T-cell (primary cell): ENCODE measurements at regions not wholly inside any gene's neighbourhood (a gene's known extent, or its start where the extent isn't known, plus 50 kb on each side); places are given as distances from the start of the nearest gene placed in this dataset.

Experiments used
- ATAC-seq, 4 experiments: fragments of 200-7000 bp in 3 of 4; fragments of 150-1000 bp in 1 of 4; cut with Tn5 transposase; replicated peaks in 1 of 4; 1 replicate in 3 of 4; 2 replicates in 1 of 4; pipeline ENCODE4 v1.10.0; 2021; ENCODE audit warnings: moderate library complexity in 3 of 4, mild to moderate bottlenecking in 2 of 4, moderate number of reproducible peaks in 1 of 4
- CTCF ChIA-PET, 2 donors: fragments of 300-600 bp; sonication (Branson Sonifier 250); formaldehyde crosslinking; loops; one replicate each; lab custom pipeline; 2022; ENCODE audit warnings: antibody characterized with exemption in 2 of 2; lab: Charles Lee
- POLR2A ChIA-PET, 2 donors: fragments of 300-600 bp; sonication (Branson Sonifier 250); formaldehyde crosslinking; loops; one replicate each; lab custom pipeline; 2022; ENCODE audit warnings: antibody characterized with exemption in 2 of 2; lab: Charles Lee
- DNase-seq, 35 experiments: peaks; one replicate each; pipeline versions ENCODE4 v3.0.0 to v3.0.0-alpha.2; 2013 to 2023
- H3K27ac ChIP-seq: one replicate; pipeline ENCODE4 v1.5.1; 2013; ENCODE audit warnings: low read length
- H3K27me3 ChIP-seq, 2 experiments: replicated peaks in 1 of 2; 1 replicate in 1 of 2; 2 replicates in 1 of 2; pipeline versions ENCODE4 v1.6.1 to v1.7.0; 2013; ENCODE audit warnings: low read length in 1 of 2, mixed read lengths in 1 of 2; ENCODE audit not compliant: control insufficient read depth in 2 of 2, insufficient read depth in 2 of 2; ENCODE audit errors: extremely low read depth in 1 of 2
- H3K36me3 ChIP-seq, 2 donors: 1 replicate in 1 of 2; 2 replicates in 1 of 2; pipeline versions ENCODE4 v1.6.1 to v1.7.0; 2013; ENCODE audit warnings: low read length in 1 of 2; ENCODE audit not compliant: control insufficient read depth in 2 of 2, insufficient read depth in 1 of 2; ENCODE audit errors: extremely low read depth in 1 of 2
- H3K4me1 ChIP-seq, 2 experiments: 1 replicate in 1 of 2; 2 replicates in 1 of 2; pipeline versions ENCODE4 v1.6.1 to v1.7.0; 2013; ENCODE audit warnings: low read length in 2 of 2, mixed read lengths in 1 of 2; ENCODE audit not compliant: insufficient read depth in 2 of 2, control insufficient read depth in 1 of 2; ENCODE audit errors: extremely low read depth in 1 of 2
- H3K4me3 ChIP-seq, 2 donors: 1 replicate in 1 of 2; 2 replicates in 1 of 2; pipeline versions ENCODE4 v1.5.1 to v1.7.0; 2013; ENCODE audit warnings: mild to moderate bottlenecking in 2 of 2, low read length in 1 of 2, moderate library complexity in 1 of 2; ENCODE audit not compliant: control insufficient read depth in 1 of 2; ENCODE audit errors: extremely low read depth in 1 of 2
- H3K9me3 ChIP-seq: 2 replicates; pipeline ENCODE4 v1.7.0; 2013
- H3K27ac Mint-ChIP-seq, 2 donors: one replicate each; pipeline ENCODE4 v1.8.0; 2020 to 2021; ENCODE audit warnings: mild to moderate bottlenecking in 2 of 2, mixed read lengths in 2 of 2
- H3K27me3 Mint-ChIP-seq, 2 donors: one replicate each; pipeline ENCODE4 v1.8.0; 2021 to 2022; ENCODE audit warnings: mixed read lengths in 2 of 2
- H3K36me3 Mint-ChIP-seq: one replicate; pipeline ENCODE4 v1.8.0; 2021; ENCODE audit warnings: mixed read lengths
- H3K4me1 Mint-ChIP-seq, 3 donors: one replicate each; pipeline ENCODE4 v1.8.0; 2020 to 2022; ENCODE audit warnings: mixed read lengths in 3 of 3, mild to moderate bottlenecking in 1 of 3
- H3K4me3 Mint-ChIP-seq, 3 donors: one replicate each; pipeline ENCODE4 v1.8.0; 2020 to 2022; ENCODE audit warnings: mild to moderate bottlenecking in 3 of 3, mixed read lengths in 3 of 3, moderate library complexity in 3 of 3
- H3K9me3 Mint-ChIP-seq, 3 donors: one replicate each; pipeline ENCODE4 v1.8.0; 2020 to 2022; ENCODE audit warnings: mixed read lengths in 3 of 3
- WGBS: methylation state at CpG from one replicate; pipeline ENCODE4 v1.1.5; 2013; ENCODE audit warnings: missing lambda C conversion rate; ENCODE audit not compliant: insufficient coverage; 5-methylcytosine and 5-hydroxymethylcytosine counted together

DNA sequence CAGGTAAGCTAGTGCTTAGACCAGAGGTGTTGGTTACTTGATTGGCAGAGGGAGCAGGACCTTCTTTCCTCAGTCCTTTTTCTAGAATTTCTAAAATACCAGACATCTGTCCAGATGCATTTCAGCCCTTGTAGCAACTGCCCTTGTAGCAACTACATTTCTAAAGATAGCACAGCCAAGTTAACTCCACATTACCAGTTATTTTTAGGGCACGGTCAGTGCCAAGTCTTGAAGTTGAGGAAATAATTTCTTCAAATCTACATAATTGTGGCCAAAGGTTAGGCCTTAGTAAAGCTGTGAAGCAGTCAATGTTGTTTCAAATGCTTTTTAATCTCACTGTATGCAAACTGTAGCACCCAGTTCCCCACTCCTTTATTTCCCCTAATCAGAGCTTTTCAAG, 62.9 kb downstream of the MID1IP1 start:
- CTCF ChIA-PET = no interaction called here
- H3K4me3 Mint-ChIP-seq = no peak overlapping the region
- Histone ChIP-seq H3K4me3 (no peak overlapping the region), H3K27me3 (no peaks in the 10 kb centered on the region), H3K27ac (no peak overlapping the region), H3K36me3 (no peaks in the 10 kb centered on the region), H3K9me3 (no peaks in the 10 kb centered on the region), H3K4me1 (no peaks in the 10 kb centered on the region)
- no peaks in the 10 kb centered on the region for H3K27me3 Mint-ChIP-seq
- H3K9me3 Mint-ChIP-seq = no peaks in the 10 kb centered on the region
- H3K27ac Mint-ChIP-seq = no peak overlapping the region
- H3K4me1 Mint-ChIP-seq = peaks cover 0 to 4% (median 2%) of the 10 kb centered on the region in 3 donors
- POLR2A ChIA-PET = no interaction called here
- H3K36me3 Mint-ChIP-seq = no peaks in the 10 kb centered on the region
- WGBS = no CpG with 5 or more reads among the region's 1 CpG
- no peak for ATAC-seq
- no peak for DNase-seq

DNA sequence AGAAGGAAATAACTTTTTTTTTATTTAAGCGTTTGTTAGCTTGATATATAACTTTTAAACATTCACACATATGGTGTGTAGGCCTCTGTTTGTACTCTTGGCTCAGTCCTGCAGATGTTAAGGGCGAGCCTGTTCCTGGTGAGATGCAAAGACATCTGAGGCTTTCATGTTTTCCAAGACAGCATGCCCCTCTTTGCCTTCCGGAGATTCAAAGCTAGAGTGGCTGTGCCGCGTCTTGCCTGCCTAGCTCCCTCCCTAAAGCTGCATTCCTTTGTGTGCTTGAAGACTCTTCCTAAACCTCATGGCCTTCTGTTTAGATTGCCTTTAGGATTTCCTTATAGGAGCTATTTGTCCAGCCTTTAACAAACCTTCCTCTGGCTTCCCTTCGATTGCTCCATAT, 67.1 kb downstream of the MID1IP1 start:
- no CpG with 5 or more reads among the region's 6 CpGs for WGBS
- Histone ChIP-seq H3K27ac (no peak overlapping the region), H3K4me1 (no peaks in the 10 kb centered on the region), H3K27me3 (no peaks in the 10 kb centered on the region), H3K9me3 (no peaks in the 10 kb centered on the region), H3K36me3 (no peaks in the 10 kb centered on the region), H3K4me3 (no peak overlapping the region)
- POLR2A ChIA-PET = no interaction called here
- Mint-ChIP-seq H3K4me3 (no peak overlapping the region), H3K36me3 (no peaks in the 10 kb centered on the region), H3K27me3 (peaks cover 0 to 6% of the 10 kb centered on the region in 2 donors), H3K27ac (no peak overlapping the region), H3K4me1 (no peaks in the 10 kb centered on the region), H3K9me3 (no peaks in the 10 kb centered on the region)
- CTCF ChIA-PET = no interaction called here
- ATAC-seq = no peak
- DNase-seq = no peak

DNA sequence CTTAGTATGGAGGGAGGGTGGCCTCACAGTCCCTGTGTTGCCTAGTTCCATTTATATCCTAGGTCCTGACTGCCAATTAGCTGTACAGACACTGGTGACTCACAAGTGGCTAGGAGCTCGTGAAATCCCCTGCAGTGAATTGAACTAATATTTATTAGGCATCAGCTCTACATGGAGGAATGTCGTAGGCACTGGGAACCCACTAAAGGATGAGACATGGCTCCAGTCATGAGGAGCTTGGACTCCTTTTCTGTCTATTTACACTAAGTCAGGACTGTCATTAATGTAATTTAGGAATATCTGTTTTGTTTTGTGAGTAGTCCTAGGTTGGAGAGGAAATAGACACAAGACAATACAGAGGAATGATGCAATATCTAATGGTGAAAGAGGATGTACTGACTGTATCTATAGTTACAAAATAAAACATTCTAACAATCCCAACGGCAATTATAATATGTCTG, 67.7 kb downstream of the MID1IP1 start:
- Mint-ChIP-seq H3K27me3 (peaks cover 0 to 6% of the 10 kb centered on the region in 2 donors), H3K9me3 (no peaks in the 10 kb centered on the region), H3K4me1 (no peaks in the 10 kb centered on the region), H3K4me3 (no peak overlapping the region), H3K36me3 (no peaks in the 10 kb centered on the region), H3K27ac (no peak overlapping the region)
- Histone ChIP-seq H3K4me3 (no peak overlapping the region), H3K9me3 (no peaks in the 10 kb centered on the region), H3K4me1 (no peaks in the 10 kb centered on the region), H3K36me3 (no peaks in the 10 kb centered on the region), H3K27me3 (no peaks in the 10 kb centered on the region), H3K27ac (no peak overlapping the region)
- ChIA-PET CTCF (no interaction called here), POLR2A (interaction anchor here (0.6 to 0.7 kb wide), 2 partner anchors 27 to 1145 kb away, joined by 3 to 5 read pairs; no protein-coding TSS in a partner anchor)
- WGBS = no CpG with 5 or more reads among the region's 3 CpGs
- DNase-seq = no peak
- no peak for ATAC-seq

DNA sequence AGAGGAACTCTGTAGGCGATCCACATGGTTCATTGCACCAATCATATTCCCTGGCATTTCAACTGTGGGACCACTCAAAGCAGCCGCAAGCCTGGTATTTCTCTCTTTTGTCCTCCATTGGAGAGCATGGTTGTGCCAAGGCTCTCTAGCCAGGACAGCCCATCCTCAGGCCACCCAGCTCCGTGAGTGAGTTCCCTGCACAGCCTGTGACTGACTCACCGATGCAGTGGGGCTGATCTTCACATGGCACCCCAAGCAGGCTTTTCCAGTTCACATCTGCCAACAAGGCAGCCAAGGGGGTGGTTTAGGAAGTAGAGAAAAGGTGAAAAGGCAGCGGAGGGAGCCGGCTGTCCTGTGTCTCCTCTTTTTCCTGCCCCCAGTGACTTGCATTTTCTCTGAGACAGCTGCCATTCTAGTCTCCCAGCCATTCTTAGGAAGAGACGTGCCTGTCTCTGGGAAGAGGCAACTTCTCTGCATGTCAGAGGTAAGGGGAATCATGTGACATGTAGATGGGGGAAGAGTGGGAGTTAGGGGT, 69.2 kb downstream of the MID1IP1 start:
- Histone ChIP-seq H3K36me3 (no peaks in the 10 kb centered on the region), H3K27me3 (no peaks in the 10 kb centered on the region), H3K27ac (no peak overlapping the region), H3K4me1 (no peaks in the 10 kb centered on the region), H3K9me3 (no peaks in the 10 kb centered on the region), H3K4me3 (no peak overlapping the region)
- no peaks in the 10 kb centered on the region for H3K4me1 Mint-ChIP-seq
- ATAC-seq (no peak), DNase-seq (no peak)
- 80% methylated on average over 1 of the region's 7 CpGs for WGBS
- peaks cover 0 to 6% of the 10 kb centered on the region in 2 donors for H3K27me3 Mint-ChIP-seq
- H3K9me3 Mint-ChIP-seq = no peaks in the 10 kb centered on the region
- H3K4me3 Mint-ChIP-seq = no peak overlapping the region
- no peak overlapping the region for H3K27ac Mint-ChIP-seq
- POLR2A ChIA-PET = no interaction called here
- CTCF ChIA-PET = no interaction called here
- no peaks in the 10 kb centered on the region for H3K36me3 Mint-ChIP-seq

DNA sequence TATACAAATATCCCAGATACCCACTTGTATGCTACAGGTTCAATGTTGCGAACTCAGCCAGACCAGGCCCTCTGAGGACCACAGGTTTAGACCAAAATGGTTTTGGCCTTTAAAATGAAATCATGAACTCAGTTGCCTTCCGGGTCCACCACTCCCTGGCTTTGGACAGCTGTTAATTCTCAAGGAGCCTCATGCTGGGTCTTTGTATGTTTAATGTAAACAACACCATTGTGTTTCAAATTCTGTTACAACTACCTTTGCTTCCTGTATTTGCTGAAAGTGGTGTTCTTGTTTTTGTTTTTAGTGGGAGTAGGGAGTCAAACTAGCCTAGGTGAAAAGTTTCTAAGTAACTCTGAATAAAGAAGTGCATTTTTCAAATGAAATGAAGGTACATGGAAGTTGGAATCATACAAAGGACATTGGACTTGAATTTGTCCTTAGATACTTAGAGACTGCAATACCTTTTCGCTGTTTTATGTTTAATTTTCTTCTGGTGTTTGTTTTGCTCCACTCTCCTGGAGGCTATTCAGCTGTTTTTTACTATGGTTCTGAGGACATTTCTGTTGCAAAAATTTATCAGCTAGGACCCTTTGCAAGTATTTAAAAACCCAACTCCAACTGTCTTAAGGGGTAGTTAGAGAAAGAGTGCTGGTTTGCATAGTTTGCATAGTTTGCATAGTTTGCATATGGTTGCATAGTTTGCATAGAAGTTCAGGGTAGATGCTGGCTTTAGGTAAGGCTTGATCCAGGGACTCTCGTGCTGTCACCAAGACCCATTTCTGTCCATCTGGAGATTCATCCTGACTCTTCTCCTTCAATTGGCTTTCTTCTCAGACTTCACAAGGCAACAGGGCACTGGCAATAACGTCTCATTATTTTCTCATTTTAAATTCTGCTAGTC, 70.1 kb downstream of the MID1IP1 start:
- Mint-ChIP-seq H3K27ac (no peak overlapping the region), H3K4me3 (no peak overlapping the region), H3K9me3 (no peaks in the 10 kb centered on the region), H3K36me3 (no peaks in the 10 kb centered on the region), H3K27me3 (peaks cover 0 to 6% of the 10 kb centered on the region in 2 donors), H3K4me1 (no peaks in the 10 kb centered on the region)
- ATAC-seq (no peak), DNase-seq (no peak)
- ChIA-PET CTCF (no interaction called here), POLR2A (no interaction called here)
- WGBS = 80% methylated on average over 1 of the region's 5 CpGs
- Histone ChIP-seq H3K27me3 (no peaks in the 10 kb centered on the region), H3K4me1 (no peaks in the 10 kb centered on the region), H3K36me3 (no peaks in the 10 kb centered on the region), H3K27ac (no peak overlapping the region), H3K4me3 (no peak overlapping the region), H3K9me3 (no peaks in the 10 kb centered on the region)

DNA sequence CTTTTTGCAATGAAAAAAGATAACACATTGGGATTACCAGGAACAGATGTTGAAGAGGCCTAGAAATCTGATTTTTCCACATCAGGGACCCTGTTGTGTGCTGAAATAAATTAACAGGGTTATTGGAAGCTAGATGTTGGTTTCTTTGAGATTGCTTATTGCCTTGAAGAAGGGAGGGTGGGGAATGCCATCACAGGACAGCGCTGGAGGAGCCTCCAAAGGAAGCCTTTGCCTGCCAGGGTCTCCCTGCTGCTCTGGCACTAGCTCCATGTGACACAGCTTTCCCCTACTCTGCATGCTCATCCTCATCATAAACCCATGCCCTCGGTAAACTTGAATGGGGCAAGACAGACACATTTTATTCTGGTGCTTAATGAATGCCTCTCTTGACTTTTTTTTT, 76.1 kb downstream of the MID1IP1 start:
- no CpG with 5 or more reads among the region's 2 CpGs for WGBS
- no peaks in the 10 kb centered on the region for H3K27me3 ChIP-seq
- Mint-ChIP-seq H3K27me3 (no peaks in the 10 kb centered on the region), H3K36me3 (no peaks in the 10 kb centered on the region), H3K4me1 (peaks cover 16 to 26% (median 20%) of the 10 kb centered on the region in 3 donors), H3K9me3 (no peaks in the 10 kb centered on the region), H3K27ac (no peak overlapping the region), H3K4me3 (no peak overlapping the region)
- no peaks in the 10 kb centered on the region for H3K9me3 ChIP-seq
- peaks cover 3 to 7% of the 10 kb centered on the region in 2 experiments for H3K4me1 ChIP-seq
- H3K36me3 ChIP-seq = no peaks in the 10 kb centered on the region
- ATAC-seq (no peak), DNase-seq (no peak)
- no peak overlapping the region for H3K27ac ChIP-seq
- POLR2A ChIA-PET = no interaction called here
- CTCF ChIA-PET = no interaction called here
- no peak overlapping the region for H3K4me3 ChIP-seq
